ENCODE measurements at regions not wholly inside any gene's neighbourhood (a gene's known extent, or its start where the extent isn't known, plus 50 kb on each side); places are given as distances from the start of the nearest gene placed in this dataset.

GRCh38 chr18:55136258-55136657 is 177.0 kb upstream of the CCDC68 start:
- TF ChIP-seq POLR2A (IDR thresholded peaks at IDR 0.05), result no peak
- no peak for TF ChIP-seq CTCF (IDR thresholded peaks at IDR 0.05)

Data from body of pancreas (tissue), 4 donors.